SK-N-SH (cell line): ENCODE measurements at regions not wholly inside any gene's neighbourhood (a gene's known extent, or its start where the extent isn't known, plus 50 kb on each side); places are given as distances from the start of the nearest gene placed in this dataset.
A peak's percentile ranks its signal among the peaks of the same experiment; 100 is the strongest.

Source experiments
- CTCF ChIA-PET: fragments of 300-600, 350-600 bp; formaldehyde crosslinking; extraction: SDS; loops from one replicate; lab custom pipeline; 2021; lab: Yijun Ruan, JAX
- POLR2A ChIA-PET: fragments of 350-600 bp; sonication (Branson Sonifier 250); formaldehyde crosslinking; extraction: SDS; loops from one replicate; lab custom pipeline; 2020; ENCODE audit warnings: antibody characterized with exemption, inconsistent platforms; lab: Yijun Ruan, JAX
- DNase-seq: peaks from one replicate; pipeline ENCODE4 v3.0.0; 2012
- H2AFZ ChIP-seq: fragments of 200-600 bp; sonication (generic); 2 replicates; pipeline ENCODE4 v1.8.1; 2016; ENCODE audit warnings: antibody characterized with exemption, mild to moderate bottlenecking, low read depth
- H3F3A ChIP-seq: fragments of 200-600 bp; sonication (generic); replicated peaks from 2 replicates; pipeline ENCODE3; 2016; ENCODE audit warnings: antibody characterized with exemption, mild to moderate bottlenecking; ENCODE audit not compliant: insufficient read depth
- H3K27ac ChIP-seq, 2 experiments: fragments of 200-500 bp in 1 of 2; fragments of 200-600 bp in 1 of 2; sonication (Bioruptor generic) in 1 of 2; sonication (generic), shearing (Covaris generic) in 1 of 2; 2 replicates each; pipeline versions ENCODE4 v1.5.1 to v1.6.1; 2014 to 2016; ENCODE audit warnings: low read depth in 2 of 2, inconsistent platforms in 1 of 2, low read length in 1 of 2, mild to moderate bottlenecking in 1 of 2, mixed read lengths in 1 of 2
- H3K27me3 ChIP-seq: fragments of 200-600 bp; sonication (generic), shearing (Covaris generic); 2 replicates; pipeline ENCODE4 v1.6.1; 2016; ENCODE audit warnings: mixed run types; ENCODE audit not compliant: insufficient read depth
- H3K36me3 ChIP-seq, 2 experiments: fragments of 200-500 bp in 1 of 2; fragments of 200-600 bp in 1 of 2; sonication (Bioruptor generic) in 1 of 2; sonication (generic) in 1 of 2; replicated peaks in 1 of 2; 2 replicates each; pipeline versions ENCODE3 to v1.5.1; 2014 to 2016; ENCODE audit warnings: low read length in 1 of 2, mild to moderate bottlenecking in 1 of 2; ENCODE audit not compliant: insufficient read depth in 2 of 2, control insufficient read depth in 1 of 2
- H3K4me1 ChIP-seq, 2 experiments: fragments of 200-500 bp in 1 of 2; fragments of 200-600 bp in 1 of 2; sonication (Bioruptor generic) in 1 of 2; sonication (generic), shearing (Covaris generic) in 1 of 2; 2 replicates each; pipeline versions ENCODE4 v1.5.1 to v1.6.1; 2014 to 2016; ENCODE audit warnings: low read depth in 1 of 2, low read length in 1 of 2, mixed run types in 1 of 2; ENCODE audit not compliant: insufficient read depth in 2 of 2, control insufficient read depth in 1 of 2
- H3K4me2 ChIP-seq: fragments of 200-600 bp; sonication (generic), shearing (Covaris generic); 2 replicates; pipeline ENCODE4 v1.6.1; 2017; ENCODE audit warnings: mixed run types
- H3K4me3 ChIP-seq, 2 experiments: fragments of 200-500 bp in 1 of 2; fragments of 200-600 bp in 1 of 2; sonication (Bioruptor generic) in 1 of 2; sonication (generic), shearing (Covaris generic) in 1 of 2; 2 replicates each; pipeline versions ENCODE4 v1.5.1 to v1.8.1; 2014 to 2016; ENCODE audit warnings: low read depth in 2 of 2, inconsistent platforms in 1 of 2, low read length in 1 of 2, mild to moderate bottlenecking in 1 of 2, mixed read lengths in 1 of 2, moderate library complexity in 1 of 2
- H3K79me2 ChIP-seq: fragments of 200-600 bp; sonication (generic); 2 replicates; pipeline ENCODE4 v1.8.1; 2017; ENCODE audit warnings: mild to moderate bottlenecking; ENCODE audit not compliant: insufficient read depth
- H3K9ac ChIP-seq: fragments of 200-600 bp; sonication (generic); 2 replicates; pipeline ENCODE4 v1.6.1; 2017; ENCODE audit warnings: mixed run types
- H3K9me2 ChIP-seq: fragments of 200-600 bp; sonication (generic); 2 replicates; pipeline ENCODE4 v1.6.1; 2017; ENCODE audit warnings: mixed run types
- H3K9me3 ChIP-seq: fragments of 200-600 bp; sonication (generic); 2 replicates; pipeline ENCODE4 v1.6.1; 2017; ENCODE audit warnings: mixed run types, mild to moderate bottlenecking, moderate library complexity
- H4K20me1 ChIP-seq: fragments of 200-600 bp; sonication (generic); 2 replicates; pipeline ENCODE4 v1.6.1; 2017; ENCODE audit warnings: mild to moderate bottlenecking, mixed run types; ENCODE audit not compliant: insufficient read depth
- EZH2phosphoT487 ChIP-seq: fragments of 200-600 bp; sonication (generic); IDR thresholded peaks from 2 replicates; pipeline ENCODE4 v1.6.1; 2017; ENCODE audit warnings: low read depth, mixed run types, mild to moderate bottlenecking, antibody characterized with exemption, moderate library complexity, borderline replicate concordance
- FOSL2 ChIP-seq: IDR thresholded peaks from 2 replicates; pipeline ENCODE4 v1.4.0; 2012; ENCODE audit warnings: low read depth, mild to moderate bottlenecking, moderate library complexity, borderline replicate concordance
- FOXJ3 ChIP-seq: sonication (generic); formaldehyde crosslinking; IDR thresholded peaks from 2 replicates; pipeline ENCODE4 v1.5.1; 2020; ENCODE audit warnings: mild to moderate bottlenecking, missing genetic modification reagents
- FOXM1 ChIP-seq: IDR thresholded peaks from 2 replicates; pipeline ENCODE4 v1.4.0; 2012; ENCODE audit warnings: low read depth, mild to moderate bottlenecking
- GABPA ChIP-seq: IDR thresholded peaks from 2 replicates; pipeline ENCODE4 v1.4.0; 2012; ENCODE audit warnings: low read depth, mild to moderate bottlenecking
- MAX ChIP-seq: IDR thresholded peaks from 2 replicates; pipeline ENCODE4 v1.4.0; 2012; ENCODE audit warnings: low read depth
- MXI1 ChIP-seq: IDR thresholded peaks from 2 replicates; pipeline ENCODE4 v1.6.1; 2012; ENCODE audit warnings: mild to moderate bottlenecking, low read depth, low read length, improper control_type of control experiment
- POLR2AphosphoS5 ChIP-seq: IDR thresholded peaks from 2 replicates; pipeline ENCODE4 v1.6.1; 2012; ENCODE audit warnings: low read depth, low read length
- RCOR1 ChIP-seq: fragments of 150-350 bp; IDR thresholded peaks from 2 replicates; pipeline ENCODE4 v1.6.1; 2017; ENCODE audit warnings: antibody characterized with exemption, low read length
- SMC3 ChIP-seq: IDR thresholded peaks from 2 replicates; pipeline ENCODE4 v1.6.1; 2012; ENCODE audit warnings: low read depth, low read length, improper control_type of control experiment
- TAF1 ChIP-seq: IDR thresholded peaks from 2 replicates; pipeline ENCODE4 v1.6.1; 2012; ENCODE audit warnings: low read depth, mild to moderate bottlenecking, low read length, moderate library complexity, borderline replicate concordance
- TCF12 ChIP-seq: IDR thresholded peaks from 2 replicates; pipeline ENCODE4 v1.4.0; 2012
- TEAD4 ChIP-seq: IDR thresholded peaks from 2 replicates; pipeline ENCODE4 v1.4.0; 2012; ENCODE audit warnings: mild to moderate bottlenecking, borderline replicate concordance; ENCODE audit not compliant: insufficient read depth
- YY1 ChIP-seq: IDR thresholded peaks from 2 replicates; pipeline ENCODE4 v1.4.0; 2012; ENCODE audit warnings: low read depth, mild to moderate bottlenecking
- WGBS: methylation state at CpG from one replicate; pipeline ENCODE4 v1.1.6; 2017; ENCODE audit warnings: low lambda C conversion rate; 5-methylcytosine and 5-hydroxymethylcytosine counted together
- TF ChIP-seq, protein P1 (sequence below): IDR thresholded peaks from 2 replicates; pipeline ENCODE4; 2012
- TF ChIP-seq, protein P2 (sequence below): fragments of 150-350 bp; IDR thresholded peaks from 2 replicates; pipeline ENCODE4 v1.6.1; 2017; ENCODE audit warnings: antibody characterized with exemption, low read length, low read depth, borderline replicate concordance
- TF ChIP-seq, protein P3 (sequence below): IDR thresholded peaks from 2 replicates; pipeline ENCODE4 v1.4.0; 2012; ENCODE audit warnings: low read depth, borderline replicate concordance
- TF ChIP-seq, protein P4 (sequence below): IDR thresholded peaks from 2 replicates; pipeline ENCODE4 v1.6.1; 2012; ENCODE audit warnings: mild to moderate bottlenecking, low read depth, low read length, moderate library complexity

- Histone ChIP-seq H3K36me3 (no peaks in the 10 kb centered on the region), H3K27me3 (no peaks in the 10 kb centered on the region), H3K9me3 (0 out of 2 replicates have a peak, but pooled peaks cover 8% of the 10 kb centered on the region), H3K4me3 (no peak overlapping the region), H2AFZ (0 out of 2 replicates have a peak overlapping the region, but pooled peaks have one; percentile 25), H4K20me1 (no peaks in the 10 kb centered on the region), H3K4me2 (no peak overlapping the region), H3K9ac (no peak overlapping the region), H3K4me1 (peaks cover 0 to 23% of the 10 kb centered on the region in 2 experiments; a peak in 2 of 4 replicates), H3K9me2 (no peaks in the 10 kb centered on the region), H3K27ac (peak overlapping the region in 1 of 2 experiments; percentile 25; a peak in 1 of 4 replicates), H3F3A (peaks cover 17% of the 10 kb centered on the region), H3K79me2 (no peaks in the 10 kb centered on the region)
- TF ChIP-seq, protein P1, sequence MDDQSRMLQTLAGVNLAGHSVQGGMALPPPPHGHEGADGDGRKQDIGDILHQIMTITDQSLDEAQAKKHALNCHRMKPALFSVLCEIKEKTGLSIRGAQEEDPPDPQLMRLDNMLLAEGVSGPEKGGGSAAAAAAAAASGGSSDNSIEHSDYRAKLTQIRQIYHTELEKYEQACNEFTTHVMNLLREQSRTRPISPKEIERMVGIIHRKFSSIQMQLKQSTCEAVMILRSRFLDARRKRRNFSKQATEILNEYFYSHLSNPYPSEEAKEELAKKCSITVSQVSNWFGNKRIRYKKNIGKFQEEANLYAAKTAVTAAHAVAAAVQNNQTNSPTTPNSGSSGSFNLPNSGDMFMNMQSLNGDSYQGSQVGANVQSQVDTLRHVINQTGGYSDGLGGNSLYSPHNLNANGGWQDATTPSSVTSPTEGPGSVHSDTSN: no peak
- TF ChIP-seq, protein P2, sequence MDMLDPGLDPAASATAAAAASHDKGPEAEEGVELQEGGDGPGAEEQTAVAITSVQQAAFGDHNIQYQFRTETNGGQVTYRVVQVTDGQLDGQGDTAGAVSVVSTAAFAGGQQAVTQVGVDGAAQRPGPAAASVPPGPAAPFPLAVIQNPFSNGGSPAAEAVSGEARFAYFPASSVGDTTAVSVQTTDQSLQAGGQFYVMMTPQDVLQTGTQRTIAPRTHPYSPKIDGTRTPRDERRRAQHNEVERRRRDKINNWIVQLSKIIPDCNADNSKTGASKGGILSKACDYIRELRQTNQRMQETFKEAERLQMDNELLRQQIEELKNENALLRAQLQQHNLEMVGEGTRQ: no peak
- TF ChIP-seq, protein P3, sequence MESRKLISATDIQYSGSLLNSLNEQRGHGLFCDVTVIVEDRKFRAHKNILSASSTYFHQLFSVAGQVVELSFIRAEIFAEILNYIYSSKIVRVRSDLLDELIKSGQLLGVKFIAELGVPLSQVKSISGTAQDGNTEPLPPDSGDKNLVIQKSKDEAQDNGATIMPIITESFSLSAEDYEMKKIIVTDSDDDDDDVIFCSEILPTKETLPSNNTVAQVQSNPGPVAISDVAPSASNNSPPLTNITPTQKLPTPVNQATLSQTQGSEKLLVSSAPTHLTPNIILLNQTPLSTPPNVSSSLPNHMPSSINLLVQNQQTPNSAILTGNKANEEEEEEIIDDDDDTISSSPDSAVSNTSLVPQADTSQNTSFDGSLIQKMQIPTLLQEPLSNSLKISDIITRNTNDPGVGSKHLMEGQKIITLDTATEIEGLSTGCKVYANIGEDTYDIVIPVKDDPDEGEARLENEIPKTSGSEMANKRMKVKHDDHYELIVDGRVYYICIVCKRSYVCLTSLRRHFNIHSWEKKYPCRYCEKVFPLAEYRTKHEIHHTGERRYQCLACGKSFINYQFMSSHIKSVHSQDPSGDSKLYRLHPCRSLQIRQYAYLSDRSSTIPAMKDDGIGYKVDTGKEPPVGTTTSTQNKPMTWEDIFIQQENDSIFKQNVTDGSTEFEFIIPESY: no peak
- TF ChIP-seq FOXJ3 (CRISPR knock-in tag) (no peak), EZH2phosphoT487 (no peak), YY1 (no peak), SMC3 (no peak), RCOR1 (no peak), FOXM1 (no peak), TAF1 (no peak), POLR2AphosphoS5 (no peak), FOSL2 (no peak), TEAD4 (no peak), MXI1 (no peak), MAX (no peak), GABPA (no peak), TCF12 (no peak)
- TF ChIP-seq, protein P4, sequence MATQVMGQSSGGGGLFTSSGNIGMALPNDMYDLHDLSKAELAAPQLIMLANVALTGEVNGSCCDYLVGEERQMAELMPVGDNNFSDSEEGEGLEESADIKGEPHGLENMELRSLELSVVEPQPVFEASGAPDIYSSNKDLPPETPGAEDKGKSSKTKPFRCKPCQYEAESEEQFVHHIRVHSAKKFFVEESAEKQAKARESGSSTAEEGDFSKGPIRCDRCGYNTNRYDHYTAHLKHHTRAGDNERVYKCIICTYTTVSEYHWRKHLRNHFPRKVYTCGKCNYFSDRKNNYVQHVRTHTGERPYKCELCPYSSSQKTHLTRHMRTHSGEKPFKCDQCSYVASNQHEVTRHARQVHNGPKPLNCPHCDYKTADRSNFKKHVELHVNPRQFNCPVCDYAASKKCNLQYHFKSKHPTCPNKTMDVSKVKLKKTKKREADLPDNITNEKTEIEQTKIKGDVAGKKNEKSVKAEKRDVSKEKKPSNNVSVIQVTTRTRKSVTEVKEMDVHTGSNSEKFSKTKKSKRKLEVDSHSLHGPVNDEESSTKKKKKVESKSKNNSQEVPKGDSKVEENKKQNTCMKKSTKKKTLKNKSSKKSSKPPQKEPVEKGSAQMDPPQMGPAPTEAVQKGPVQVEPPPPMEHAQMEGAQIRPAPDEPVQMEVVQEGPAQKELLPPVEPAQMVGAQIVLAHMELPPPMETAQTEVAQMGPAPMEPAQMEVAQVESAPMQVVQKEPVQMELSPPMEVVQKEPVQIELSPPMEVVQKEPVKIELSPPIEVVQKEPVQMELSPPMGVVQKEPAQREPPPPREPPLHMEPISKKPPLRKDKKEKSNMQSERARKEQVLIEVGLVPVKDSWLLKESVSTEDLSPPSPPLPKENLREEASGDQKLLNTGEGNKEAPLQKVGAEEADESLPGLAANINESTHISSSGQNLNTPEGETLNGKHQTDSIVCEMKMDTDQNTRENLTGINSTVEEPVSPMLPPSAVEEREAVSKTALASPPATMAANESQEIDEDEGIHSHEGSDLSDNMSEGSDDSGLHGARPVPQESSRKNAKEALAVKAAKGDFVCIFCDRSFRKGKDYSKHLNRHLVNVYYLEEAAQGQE: no peak
- no peak for DNase-seq
- CTCF ChIA-PET: no interaction called here
- no CpG with 5 or more reads among the region's 1 CpG for WGBS
- POLR2A ChIA-PET: no interaction called here
Observed at GRCh38 chr4:17165286-17165685, 266.8 kb upstream of the LDB2 start.
